Iris pigment epithelial cell (primary cell): ENCODE measurements at regions not wholly inside any gene's neighbourhood (a gene's known extent, or its start where the extent isn't known, plus 50 kb on each side); places are given as distances from the start of the nearest gene placed in this dataset.
A peak's percentile ranks its signal among the peaks of the same experiment; 100 is the strongest.
"Not testable (repeated sequence)": the region's sequence is repeated elsewhere in the genome, so short reads cannot be mapped to it uniquely, and the experiment has no call there.

ENCODE experiments used
- DNase-seq: peaks from one replicate; pipeline ENCODE4 v3.0.0-alpha.2; 2011; ENCODE audit warnings: low read depth

GRCh38 chr4:103996064-103996463 is 276.3 kb upstream of the TACR3 start:
- DNase-seq, result peak; percentile 1

GRCh38 chr4:103994059-103994458 is 274.3 kb upstream of the TACR3 start:
- DNase-seq, result peak; percentile 3

GRCh38 chr4:103982454-103982853 is 262.7 kb upstream of the TACR3 start:
- no peak for DNase-seq

GRCh38 chr4:103948244-103949018 is 228.6 kb upstream of the TACR3 start:
- DNase-seq, result no peak

DNA sequence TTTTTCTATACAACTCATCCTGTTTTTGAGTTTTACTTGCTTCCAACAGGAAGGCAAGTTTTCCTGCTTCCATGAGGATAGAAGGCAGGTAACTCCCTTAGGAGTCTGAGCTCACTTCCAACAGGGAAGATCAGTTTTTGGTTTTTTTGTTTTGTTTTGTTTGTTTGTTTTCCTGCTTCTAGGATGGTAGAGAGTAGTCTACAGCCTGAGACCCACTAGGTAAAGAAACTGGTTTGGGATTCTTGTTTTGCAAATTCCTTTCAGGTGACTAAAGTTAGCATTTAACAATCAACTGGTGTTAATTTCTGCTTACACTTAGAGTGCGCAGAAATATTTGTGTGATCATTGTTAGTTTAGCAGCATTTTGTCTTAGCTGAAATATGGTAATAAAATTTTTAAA is 227.8 kb upstream of the TACR3 start:
- no peak for DNase-seq

DNA sequence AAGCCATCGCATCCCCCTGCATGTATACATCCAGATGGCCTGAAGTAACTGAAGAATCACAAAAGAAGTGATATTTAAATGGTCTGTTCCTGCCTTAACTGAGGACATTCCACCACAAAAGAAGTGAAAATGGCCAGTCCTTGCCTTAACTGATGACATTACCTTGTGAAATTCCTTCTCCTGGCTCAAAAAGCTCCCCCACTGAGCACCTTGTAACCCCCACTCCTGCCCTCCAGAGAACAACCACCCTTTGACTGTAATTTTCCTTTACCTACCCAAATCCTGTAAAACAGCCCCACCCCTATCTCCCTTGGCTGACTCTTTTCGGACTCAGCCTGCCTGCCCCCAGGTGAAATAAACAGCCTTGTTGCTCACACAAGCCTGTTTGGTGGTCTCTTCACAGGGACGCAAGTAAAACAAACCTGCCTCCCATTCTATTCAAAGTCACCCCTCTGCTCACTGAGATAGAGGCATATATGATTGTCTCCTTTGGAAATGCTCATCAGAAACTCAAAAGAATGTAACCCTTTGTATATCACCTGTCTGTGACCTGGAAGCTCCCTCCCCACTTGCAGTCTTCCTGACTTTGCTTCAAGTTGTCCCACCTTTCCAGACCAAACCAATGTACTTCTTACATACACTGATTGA is 227.0 kb upstream of the TACR3 start:
- not testable (repeated sequence) for DNase-seq

DNA sequence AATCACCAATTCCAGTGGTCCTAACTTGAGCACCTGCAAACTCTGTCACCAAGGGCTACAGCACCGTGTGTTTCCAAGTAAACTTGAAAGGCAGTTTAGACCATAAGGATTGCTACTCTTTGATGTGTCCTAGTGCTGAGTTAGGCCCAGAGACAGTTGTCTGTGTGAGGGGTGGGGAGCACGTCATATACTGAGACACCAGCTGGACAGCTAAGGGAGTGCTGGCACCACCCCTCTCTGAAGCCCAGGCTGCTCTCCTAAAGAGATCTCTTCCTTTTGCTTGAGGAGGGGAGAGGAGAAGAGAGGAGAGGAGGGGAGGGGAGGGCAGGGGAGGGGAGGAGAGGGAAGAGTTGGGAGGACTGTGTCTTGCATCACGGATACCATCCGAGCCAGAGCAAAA is 218.7 kb upstream of the TACR3 start:
- DNase-seq, result no peak

- DNase-seq, result no peak
Observed at GRCh38 chr4:103936653-103937145, 216.9 kb upstream of the TACR3 start.

DNA sequence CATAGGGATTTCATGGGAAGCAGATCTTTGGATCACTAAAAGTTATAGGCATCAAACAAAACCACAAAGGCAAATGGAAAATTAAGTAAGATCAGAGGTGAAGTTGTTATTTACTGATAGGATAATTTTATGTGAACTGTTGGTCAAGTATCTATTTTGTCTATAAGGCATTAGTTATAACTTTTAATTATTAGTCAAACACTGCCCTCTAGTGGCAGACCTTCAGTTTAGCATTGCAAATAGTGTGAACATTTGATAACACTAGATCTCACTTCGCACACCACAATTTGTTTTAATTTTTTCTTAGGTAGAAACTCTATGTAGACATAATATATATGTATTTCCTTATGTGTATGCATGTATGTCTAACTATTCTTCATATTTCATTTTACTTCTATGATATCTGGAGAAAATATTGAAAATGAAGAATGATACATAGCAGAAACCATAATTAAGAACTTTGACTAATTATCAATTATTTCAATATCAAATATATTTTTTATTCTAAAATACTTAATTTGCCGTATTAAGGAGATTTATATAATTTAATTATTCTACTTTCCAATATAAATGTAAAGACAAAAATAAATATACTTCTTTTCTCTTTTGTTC is 214.5 kb upstream of the TACR3 start:
- DNase-seq, result peak; percentile 36

DNA sequence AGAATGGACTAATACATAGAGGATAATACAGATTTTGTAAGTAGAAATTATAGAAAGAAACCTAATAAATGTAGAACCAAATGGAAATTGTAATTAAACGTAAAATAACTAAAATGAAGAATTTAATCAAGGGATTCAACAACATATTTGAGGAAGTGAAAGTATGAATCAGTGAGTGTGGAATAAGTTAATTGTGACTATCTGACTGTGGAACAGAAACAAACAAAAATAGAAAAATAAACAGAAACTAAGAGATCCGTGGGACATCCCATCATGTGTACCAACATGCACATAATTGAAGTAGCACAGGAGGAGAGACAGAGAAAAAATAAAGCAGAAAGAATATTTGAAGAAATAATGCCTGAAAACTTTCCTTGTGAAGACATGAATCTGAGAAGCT is 208.6 kb upstream of the TACR3 start:
- DNase-seq, result no peak

DNA sequence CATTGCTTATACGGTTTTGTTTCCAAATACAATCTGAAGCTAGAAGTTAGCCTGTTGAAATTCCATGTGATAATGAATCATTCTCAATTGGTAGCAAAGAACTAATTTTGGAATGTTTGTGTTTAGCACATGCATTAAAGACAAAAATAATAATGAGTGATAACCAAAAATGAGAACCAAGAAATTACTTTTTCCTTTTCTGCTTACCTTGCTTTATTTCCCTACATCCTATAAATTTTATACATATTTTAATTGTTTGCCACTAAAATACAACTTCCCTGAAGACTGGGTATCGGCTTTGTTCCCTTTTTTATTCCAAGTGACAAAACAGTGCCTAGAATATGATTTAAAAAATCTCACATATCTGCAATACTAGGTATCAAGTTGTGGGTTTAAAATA is 203.8 kb upstream of the TACR3 start:
- DNase-seq, result no peak

DNA sequence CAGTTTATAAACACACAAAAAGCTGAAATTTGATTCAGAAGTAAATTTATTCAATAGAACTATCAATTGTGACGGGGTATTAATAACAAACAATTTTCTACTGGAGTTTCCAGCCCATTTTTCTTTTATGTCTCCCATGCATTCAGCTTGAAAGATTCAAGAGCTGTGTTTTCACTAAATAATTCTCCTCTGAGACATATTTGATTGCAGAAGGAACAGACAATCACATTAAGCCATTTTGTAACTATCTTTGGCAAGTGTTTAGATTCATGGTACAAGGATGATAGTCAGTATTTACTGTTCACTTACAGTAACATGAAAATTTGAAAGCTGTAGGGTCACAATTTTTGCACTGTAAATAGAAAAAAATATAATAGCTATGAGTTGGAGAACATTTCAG is 198.4 kb upstream of the TACR3 start:
- DNase-seq, result no peak

DNA sequence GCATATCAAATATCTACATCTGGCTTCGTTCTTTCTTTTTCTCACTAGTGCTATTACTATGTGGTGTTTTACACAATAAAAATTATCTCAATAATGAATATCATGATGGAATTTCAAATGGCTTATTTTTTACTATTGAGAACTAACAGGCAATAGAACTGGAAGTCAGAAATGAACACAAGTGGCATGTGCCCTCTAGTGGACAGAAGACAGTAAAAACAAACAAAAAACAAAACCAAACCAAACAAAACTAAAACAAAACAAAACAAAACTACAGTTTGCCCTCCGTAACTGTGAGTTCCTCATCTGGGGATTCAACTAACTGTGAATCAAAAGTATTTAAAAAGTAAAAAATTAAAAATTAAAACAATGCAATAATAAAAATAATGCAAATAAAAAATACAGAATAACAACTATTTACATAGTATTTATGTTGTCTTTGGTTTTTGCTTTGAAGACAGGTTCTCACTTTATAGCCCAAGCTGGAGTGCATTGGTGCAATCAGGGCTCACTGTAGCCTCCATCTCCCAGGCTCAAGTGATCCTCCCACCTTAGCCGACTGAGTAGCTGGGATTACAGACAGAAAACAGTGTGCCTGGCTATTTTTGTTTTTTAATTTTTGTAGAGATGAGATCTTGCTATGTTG is 195.6 kb upstream of the TACR3 start:
- peak; percentile 9 for DNase-seq

DNA sequence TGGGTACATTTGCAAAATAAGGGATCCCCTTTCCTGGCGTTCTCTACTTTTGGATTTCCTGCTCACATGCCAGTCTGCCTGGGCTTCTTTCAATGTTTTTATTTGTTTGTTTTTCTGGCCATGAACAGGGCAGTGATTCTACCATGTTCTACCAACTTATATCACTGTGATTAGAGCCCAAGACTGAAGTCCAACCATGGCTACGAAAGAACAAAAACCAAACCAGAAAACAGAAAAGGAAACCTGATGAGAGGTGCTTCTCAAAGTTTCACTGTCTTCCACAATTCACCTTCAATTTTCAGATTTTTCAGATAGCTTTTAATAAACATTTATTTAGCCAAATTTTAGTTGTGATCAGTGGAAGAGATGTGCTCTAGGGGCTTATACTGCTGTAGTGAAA is 187.6 kb upstream of the TACR3 start:
- DNase-seq, result no peak

DNA sequence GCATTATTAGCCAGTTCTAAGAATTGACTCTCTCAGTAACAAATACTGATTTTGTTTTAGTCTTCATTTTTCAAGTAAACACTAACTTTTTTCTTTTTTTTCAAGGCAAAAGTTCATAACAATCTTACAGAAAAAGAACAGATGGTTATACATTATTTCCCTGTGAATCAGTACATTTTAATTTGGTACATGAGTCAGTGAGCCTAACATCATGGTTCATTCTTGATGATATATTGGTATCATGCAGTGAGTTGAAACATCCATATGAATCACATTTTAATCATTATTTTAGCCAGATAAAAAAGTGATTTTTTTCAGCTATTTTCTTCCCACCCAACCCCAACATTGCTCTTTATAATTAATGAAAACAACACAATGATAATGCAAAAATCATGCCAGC is 184.3 kb upstream of the TACR3 start:
- DNase-seq, result no peak

DNA sequence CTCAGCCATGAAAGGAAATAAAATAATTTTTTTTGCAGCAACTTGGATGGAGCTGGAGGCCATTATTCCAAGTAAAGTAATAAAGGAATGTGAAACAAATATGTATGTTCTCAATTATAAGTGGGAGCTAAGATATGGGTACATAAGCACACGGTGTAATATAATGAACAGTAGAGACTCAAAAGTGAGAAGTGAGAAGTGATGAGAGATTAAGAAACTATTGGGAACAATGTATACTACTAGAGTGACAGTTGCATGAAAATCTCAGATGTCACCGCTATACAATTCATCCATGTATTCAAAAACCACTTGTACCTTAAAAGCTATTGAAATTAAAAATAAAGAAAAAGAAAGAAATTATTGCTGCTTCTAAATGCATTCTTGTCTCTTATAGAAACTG is 182.9 kb upstream of the TACR3 start:
- no peak for DNase-seq

DNA sequence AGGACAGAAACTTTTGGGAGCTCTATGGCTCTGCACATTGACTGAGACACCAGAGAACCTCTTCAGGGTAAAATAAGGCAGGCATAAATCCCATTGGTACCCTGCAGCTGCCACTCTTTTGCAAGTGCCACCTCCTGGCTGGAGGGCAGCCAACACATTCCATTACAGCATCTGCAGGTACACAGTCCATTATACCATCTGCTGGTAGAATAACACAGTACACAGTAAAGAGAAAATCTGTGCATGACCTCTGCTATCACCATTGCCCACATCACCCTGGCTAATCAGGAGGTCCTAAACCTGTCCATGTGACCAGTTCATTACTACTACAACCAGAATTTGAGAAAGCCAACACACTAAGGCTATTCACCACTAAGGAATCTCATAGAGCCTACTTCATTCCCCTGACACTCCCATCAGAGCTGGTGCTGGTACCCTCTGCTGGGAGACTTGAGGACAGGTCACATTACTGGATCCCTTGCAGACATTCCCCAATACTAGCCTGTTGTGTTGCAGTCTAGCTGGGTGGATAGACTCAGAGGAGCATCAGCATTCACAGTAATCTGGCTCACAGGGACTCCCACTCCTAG is 176.2 kb upstream of the TACR3 start:
- DNase-seq, result no peak

DNA sequence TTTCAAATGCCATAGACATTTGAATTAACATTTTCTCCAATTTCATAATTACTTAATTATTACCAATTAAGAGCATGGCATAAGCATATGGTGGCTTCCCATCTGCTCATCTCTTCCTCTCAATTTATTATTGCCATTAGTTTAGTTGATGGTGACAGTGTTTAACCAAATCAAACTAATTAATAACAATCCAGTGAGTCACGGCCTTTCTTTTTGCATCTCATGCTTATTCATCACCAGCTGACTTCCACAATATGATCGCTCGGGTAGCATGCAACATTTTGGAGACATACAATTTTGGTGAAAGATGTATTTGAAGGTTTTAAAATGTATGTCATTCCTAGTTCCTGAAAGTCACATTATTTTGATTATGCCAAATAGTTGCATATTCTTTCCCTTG is 172.8 kb upstream of the TACR3 start:
- DNase-seq, result no peak

DNA sequence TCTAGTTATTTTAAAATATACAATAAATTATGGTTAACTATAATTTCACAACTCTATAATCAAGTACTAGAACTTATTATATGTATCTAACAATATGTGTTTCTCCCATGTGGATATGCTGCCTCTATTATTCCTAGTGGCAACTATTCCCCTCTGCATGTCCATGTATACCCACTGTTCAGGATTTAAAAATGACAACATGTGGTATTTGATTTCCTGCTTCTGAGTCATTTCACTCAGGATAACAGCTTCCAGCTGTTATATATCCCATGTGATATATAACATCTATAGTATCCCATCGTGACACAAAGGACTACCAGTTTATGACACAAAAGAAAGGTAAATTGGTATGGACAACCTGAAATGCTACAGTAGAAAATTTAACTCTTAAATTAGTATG is 167.4 kb upstream of the TACR3 start:
- no peak for DNase-seq

- DNase-seq, result no peak
Observed at GRCh38 chr4:103885152-103885551, 165.4 kb upstream of the TACR3 start.

DNA sequence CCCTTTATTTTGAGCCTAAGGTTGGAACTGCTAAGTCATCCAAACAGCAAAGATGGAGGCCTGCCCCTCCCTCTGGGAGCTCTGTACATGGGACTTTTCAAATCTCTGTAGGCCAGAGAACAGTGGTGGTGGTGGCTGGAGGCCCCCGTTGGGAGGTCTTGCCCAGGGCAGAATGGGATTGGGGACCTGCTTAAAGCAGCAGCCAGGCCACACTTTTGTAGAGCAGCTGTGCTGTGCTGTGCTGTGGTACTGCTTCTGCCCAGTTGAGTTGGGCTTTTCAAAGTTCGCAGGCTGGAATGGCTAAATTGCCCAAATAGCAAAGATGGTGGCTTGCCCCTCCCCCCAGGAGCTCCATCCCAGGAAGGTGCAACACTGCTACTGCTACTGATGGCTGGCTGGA is 147.5 kb upstream of the TACR3 start:
- no peak for DNase-seq

DNA sequence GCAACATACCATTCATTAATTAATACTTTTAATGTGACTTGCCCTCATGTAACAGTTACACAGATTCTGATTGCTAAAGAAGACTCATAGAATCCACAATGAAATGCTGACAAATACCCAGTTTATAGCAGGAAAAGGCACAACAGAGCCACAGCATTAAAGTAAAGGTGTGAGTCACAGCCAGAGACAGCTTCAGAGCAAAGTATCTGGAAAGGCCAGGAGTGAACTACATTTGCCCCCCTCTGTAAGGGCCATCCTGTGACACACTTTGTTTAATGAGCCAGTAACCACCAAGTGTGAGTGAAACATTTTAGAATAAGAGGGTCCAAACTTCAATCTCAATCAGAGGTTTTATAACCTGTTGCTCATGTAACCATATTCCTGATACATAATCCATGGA is 133.8 kb upstream of the TACR3 start:
- no peak for DNase-seq
